Heart left ventricle (tissue), 13 donors: ENCODE measurements at regions not wholly inside any gene's neighbourhood (a gene's known extent, or its start where the extent isn't known, plus 50 kb on each side); places are given as distances from the start of the nearest gene placed in this dataset.

Experiments
- POLR2A ChIP-seq, 2 donors: fragments of 450-650 bp; IDR thresholded peaks; one replicate each; pipeline ENCODE4 v1.6.1; 2017; ENCODE audit warnings: antibody characterized with exemption in 2 of 2, mild to moderate bottlenecking in 2 of 2, moderate library complexity in 2 of 2
- TF ChIP-seq, protein P1 (sequence below), 12 donors: fragments of 200-600 bp; sonication (generic) in 4 of 12; IDR thresholded peaks; one replicate each; pipeline versions ENCODE4 v1.5.0 to v1.8.0; 2018 to 2022; ENCODE audit warnings: antibody characterized with exemption in 12 of 12, mild to moderate bottlenecking in 5 of 12
- donor health status: ischemic (EF 13 %, LVEDD 7.1; RV severe dilation, severe dysfunction).
- donor health status: DM: no; HTN: yes; CAD: no.
- donor health status: DM: no; HTN: no; CAD: no.
- donor health status: ischemic (EF 25% LVEDD 6.9; RV normal size, moderate dysfunction).
- donor health status: ischemic (EF 25% LVEDD 5.7; RV mildly dilated, moderate dysfunction).
- donor health status: ischemic (EF 35%, LVEDD 5.7; RV mildly dilated, moderate dysfunction).
- donor health status: nonischemic (EF 11% LVEDD 7.7; RV severe dilation, severe dysfunction).
- donor health status: DM: yes; HTN: yes; CAD: no.
- donor health status: PGD.
- donor health status: ischemic (EF 29% LVEDD 5.4; RV normal size, mild dysfunction).
- donor health status: nonischemic (EF 23%, LVEDD 6.1; RV moderate dilation, normal function).

DNA sequence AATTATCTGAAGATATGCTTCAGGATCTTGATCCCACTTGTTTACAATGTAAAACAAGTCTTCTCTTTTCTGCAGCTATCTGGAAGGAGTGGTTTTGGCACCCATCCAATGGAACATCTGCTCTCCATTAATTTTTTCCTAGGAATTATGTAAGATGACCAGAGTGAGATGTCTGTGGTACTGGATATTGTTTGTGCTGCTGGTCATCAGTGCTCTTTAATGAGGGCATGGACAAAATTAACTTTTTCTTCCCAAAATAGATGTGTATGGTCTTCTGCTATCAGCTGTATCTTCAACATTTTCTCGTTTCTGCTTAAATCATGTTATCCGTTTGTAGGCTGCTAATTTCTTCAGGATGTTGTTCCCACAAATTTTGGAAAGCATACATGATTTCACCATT, 415.4 kb upstream of the KLHL1 start:
- TF ChIP-seq, protein P1, sequence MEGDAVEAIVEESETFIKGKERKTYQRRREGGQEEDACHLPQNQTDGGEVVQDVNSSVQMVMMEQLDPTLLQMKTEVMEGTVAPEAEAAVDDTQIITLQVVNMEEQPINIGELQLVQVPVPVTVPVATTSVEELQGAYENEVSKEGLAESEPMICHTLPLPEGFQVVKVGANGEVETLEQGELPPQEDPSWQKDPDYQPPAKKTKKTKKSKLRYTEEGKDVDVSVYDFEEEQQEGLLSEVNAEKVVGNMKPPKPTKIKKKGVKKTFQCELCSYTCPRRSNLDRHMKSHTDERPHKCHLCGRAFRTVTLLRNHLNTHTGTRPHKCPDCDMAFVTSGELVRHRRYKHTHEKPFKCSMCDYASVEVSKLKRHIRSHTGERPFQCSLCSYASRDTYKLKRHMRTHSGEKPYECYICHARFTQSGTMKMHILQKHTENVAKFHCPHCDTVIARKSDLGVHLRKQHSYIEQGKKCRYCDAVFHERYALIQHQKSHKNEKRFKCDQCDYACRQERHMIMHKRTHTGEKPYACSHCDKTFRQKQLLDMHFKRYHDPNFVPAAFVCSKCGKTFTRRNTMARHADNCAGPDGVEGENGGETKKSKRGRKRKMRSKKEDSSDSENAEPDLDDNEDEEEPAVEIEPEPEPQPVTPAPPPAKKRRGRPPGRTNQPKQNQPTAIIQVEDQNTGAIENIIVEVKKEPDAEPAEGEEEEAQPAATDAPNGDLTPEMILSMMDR (IDR thresholded peaks at IDR 0.05): no peak
- TF ChIP-seq POLR2A (IDR thresholded peaks at IDR 0.05): no peak
